GM21526 (cell line): ENCODE measurements at regions not wholly inside any gene's neighbourhood (a gene's known extent, or its start where the extent isn't known, plus 50 kb on each side); places are given as distances from the start of the nearest gene placed in this dataset.

Source experiments
- ATAC-seq: cut with Tn5 transposase; IDR thresholded peaks from one replicate; pipeline ENCODE4 v1.9.1; 2021; ENCODE audit warnings: moderate library complexity; ENCODE audit not compliant: unreplicated experiment, low FRiP score

DNA sequence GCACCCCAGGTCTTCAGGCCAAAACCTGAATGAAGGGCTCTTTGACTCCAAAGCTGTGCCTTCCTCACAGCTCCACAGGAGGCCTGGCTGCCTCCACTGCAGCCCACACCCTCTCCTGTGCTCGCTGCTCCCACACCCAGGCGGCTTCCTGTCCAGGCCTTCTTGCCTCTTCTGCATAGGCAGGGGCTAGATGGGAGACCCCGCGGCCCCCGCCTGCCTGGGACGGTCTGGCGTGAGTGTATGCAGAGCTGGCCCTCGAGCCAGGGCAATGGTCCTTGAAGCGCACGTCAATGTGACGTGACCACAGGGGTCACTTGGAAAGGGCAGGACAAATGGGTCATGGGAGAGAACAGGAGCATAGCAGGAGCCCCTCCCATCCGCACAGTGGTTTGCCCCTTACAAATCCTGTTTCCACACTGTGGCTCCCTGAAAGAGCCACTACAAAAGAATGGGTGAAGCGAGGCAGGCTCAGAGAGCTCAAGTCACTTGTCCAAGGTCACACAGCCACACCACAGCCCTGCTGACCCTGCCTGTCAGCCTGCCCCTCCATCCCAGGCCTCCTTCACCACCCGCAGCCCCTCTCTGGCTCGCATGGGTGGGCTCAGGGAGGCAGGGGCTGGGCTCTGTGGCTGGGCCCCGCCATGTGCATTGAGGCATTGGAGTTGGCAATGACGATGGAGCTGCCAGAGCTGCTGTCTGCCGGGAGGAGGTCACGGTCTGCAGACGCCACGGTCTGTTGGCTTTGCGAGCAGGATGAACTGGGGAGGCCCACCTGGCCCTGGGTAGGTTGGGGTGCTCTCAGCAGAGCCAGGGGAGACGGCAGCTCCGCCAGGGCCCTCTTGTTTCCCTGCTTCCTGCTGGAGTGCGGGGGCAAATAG, 71.2 kb upstream of the WNT11 start:
- ATAC-seq = no peak

DNA sequence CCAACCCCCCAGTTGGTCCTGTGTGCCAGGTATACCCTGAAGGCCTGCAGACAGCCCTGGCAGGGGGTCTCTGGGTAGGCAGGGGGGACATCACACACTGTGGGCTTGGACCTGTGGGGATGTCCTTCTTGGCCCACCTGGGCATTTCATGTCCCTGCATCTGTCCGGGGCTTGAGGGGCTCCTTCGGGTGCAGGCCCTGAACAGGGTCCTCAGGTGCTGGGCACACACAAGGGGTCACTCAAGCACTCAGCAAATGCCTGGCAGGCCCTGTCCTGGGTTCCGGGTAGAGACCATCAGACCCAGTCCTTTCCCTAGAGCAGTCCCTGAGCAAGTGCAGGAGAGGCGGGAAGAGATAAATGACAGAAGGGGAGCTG, 70.5 kb upstream of the WNT11 start:
- no peak for ATAC-seq

DNA sequence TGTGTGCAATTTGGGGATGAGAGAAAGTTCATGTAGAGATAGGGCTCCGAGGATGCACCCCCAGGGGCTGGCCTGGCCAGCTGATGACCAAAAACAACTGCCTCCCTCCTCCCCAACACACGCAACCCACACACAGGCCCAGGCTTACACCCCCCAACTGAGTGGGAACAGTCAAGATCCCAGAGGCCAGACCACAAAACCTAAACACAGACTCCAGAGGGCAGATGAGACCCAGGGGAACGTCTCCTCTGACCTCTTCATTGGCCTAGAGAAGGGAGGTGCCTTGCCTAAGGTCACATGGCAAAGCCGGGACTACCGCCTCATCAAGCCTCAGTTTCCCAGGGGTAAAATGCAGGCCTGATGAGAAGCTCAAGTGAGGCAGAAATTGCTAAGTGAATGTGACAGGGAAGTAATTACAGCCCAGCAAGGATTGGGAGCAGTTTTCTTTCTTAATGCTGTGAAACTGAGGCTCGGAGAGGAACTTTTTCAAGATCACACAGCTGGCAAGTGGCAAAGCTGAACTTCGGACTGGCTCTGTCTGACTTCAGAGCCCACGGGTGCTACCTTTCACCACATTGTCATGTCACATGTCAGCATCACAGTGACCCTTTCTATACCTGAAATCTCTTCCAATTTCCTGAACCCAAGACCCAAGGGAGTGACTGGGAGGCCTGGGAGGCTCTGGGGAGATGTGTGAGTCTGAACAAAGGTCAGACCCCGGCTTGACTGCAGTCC, 69.9 kb upstream of the WNT11 start:
- no peak for ATAC-seq

DNA sequence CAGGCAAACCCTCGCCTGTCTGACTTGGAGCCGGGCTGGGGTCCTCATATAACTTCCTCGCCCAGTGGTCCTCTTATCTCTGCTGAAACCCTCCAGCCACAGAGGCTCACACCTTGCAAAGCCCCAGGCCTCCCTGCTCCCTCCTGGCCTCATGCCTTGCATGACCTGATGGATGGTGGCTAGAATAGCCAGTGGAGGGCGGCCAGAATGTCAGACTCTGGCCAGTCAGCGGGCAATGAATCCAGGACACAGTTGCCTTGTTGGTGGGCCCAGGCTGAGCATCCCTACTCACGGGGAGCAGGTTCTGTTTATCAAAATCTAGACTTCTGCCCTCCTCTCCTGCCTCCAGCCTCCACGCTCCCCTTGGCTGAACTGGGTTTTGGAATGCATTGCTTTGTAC, 69.1 kb upstream of the WNT11 start:
- ATAC-seq = no peak

DNA sequence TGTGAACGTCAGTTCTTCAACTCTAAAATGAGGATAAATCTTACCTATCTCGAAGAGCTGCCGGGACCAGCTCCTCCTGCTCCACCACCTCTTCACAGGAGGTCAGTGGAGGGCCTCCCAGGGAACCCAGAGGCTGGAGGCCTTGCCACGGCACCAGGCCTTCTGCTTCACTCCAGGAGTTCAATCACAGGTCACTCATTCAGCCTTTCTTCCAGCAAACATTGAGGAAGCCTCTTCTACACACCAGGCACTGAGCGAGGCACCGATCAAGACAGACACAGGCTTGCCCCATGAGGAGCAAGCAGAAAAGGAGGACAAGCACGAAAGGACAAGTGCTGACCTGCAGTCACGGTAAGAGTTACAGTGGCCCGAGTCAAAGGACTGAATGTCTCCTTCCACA, 64.8 kb upstream of the WNT11 start:
- no peak for ATAC-seq

DNA sequence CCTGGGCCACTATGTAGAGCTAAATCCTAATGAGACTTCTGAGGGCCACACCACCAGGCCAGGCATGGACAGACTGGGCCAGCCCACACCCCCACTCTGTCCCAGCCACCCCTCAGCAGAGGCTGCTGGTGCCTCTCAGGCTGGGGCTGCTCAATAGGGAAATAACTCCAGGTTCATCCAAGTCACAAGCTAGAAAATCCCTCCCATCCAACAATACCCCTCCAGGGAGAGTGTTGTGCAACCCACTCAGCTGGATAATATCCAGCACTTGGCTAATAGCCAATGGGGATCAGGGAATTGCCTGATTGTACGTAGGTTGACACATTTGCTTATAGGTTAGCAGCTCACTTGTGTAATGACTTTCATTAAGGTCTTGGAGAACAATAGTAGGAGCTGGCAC, 64.1 kb upstream of the WNT11 start:
- no peak for ATAC-seq

DNA sequence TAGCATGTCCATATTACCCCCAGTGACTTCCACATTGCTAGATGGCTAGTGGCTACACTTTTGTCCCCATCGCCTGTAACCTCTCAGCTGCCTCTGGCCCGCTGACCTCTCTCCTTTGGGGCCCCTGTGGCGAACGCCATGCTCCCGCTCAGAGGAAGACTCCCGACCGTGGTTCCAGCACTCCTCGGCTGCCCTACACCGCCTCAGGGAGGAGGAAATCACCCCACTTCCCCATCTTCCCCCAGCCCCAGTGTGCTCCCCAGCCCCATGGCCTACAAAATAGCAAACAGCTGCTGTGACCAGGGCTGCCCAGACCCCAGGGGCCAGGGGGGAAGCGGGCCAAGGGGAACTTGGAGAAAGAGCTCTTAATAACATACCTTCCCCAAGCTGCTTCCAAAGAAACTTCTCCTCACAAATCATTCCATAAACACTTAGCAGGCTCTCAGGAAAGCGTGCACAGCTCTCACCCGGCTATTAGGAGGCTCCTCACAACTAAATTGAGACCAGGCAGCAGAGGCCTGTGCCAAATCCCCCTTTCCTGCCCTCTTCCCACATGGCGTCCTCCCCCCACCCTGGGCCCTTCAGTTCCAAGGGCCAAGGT, 63.5 kb upstream of the WNT11 start:
- no peak for ATAC-seq

DNA sequence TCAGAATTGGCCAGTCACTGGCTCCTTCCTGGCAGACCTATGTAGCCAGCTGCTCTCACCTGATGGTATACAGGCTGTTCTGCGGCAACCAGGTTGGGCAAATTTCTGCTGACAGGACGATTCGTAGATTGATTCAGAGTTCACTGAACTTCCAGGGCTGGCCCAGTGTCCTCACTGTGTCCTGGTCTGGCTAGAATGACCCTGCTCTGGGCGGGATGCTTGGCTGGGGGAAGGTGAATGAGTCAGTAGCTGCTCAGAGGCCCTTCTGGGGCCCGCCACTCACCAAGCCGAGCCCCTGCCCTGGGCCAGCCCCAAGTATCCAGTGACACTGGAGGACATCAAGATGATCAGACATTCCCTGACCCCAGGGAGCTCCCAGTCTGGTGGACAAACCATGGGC, 62.9 kb upstream of the WNT11 start:
- ATAC-seq = no peak

DNA sequence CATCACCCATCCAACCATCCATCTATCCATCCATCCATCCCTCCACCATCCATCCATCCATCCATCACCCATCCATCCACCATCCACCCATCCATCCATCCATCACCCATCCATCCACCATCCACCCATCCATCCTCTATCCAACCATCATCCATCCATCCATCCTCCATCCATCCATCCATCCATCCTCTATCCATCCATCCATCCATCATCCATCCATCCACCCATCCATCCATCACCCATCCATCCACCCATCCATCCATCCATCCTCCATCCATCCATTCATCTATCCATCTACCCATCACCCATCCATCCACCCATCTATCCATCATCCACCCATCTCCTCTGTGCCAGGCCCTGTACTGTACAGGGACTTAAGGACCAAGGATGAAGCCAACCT, 62.2 kb upstream of the WNT11 start:
- no peak for ATAC-seq

DNA sequence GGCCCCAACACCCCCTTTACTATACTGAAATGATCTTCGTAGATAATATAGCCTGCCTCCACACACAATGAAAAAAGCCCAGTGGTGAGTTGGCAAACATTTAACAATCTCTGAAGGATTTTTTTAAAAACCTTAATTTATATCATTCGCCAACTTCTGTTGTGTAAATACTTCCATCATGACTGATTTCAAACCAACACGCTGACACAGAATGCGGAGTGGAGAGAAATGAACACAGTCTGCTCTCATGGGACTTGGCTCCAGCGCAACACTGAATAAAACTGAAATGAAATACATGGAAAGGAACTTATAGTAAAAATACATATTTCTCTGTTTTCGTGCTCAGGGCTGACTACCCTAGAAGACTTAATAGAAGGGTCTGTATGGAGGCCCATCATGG, 61.3 kb upstream of the WNT11 start:
- ATAC-seq = no peak

DNA sequence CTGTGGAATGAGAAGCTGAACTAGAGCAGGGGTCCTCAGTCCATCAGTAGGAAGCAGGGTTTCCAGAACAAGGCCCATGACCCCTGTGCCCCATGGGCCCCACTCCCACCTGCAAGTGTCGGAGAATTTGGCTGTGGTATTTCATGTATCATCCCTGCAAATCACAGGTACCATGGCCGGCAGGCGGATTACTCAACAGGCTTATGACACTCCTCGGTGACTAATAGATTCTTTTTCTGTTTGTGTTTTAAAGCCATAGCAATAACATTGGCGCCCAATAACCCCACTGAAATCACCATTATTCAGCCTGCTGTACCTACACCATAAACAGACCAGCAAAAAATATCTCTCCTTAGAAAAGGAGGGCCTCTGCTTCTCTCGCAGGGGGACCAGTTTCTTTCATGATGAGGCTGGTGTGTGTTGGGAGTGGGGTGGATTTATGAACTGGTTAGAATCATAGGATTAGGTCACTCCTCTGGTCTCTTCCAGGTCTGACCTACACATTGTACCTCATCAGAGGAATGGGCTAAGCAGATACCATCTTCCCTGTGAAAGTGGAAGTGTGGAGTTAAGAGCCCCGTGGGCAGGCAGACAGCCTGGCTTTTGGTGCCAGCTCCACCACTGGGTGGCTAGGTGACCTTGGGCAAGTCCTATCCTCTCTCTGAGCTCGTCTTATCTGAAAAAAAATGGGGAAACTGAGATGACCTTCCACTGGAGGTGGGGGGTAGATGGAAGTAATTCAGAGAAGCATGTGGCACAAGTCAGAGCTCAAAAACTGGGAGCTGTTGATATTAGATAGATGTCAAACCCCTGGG, 60.2 kb upstream of the WNT11 start:
- ATAC-seq = no peak

DNA sequence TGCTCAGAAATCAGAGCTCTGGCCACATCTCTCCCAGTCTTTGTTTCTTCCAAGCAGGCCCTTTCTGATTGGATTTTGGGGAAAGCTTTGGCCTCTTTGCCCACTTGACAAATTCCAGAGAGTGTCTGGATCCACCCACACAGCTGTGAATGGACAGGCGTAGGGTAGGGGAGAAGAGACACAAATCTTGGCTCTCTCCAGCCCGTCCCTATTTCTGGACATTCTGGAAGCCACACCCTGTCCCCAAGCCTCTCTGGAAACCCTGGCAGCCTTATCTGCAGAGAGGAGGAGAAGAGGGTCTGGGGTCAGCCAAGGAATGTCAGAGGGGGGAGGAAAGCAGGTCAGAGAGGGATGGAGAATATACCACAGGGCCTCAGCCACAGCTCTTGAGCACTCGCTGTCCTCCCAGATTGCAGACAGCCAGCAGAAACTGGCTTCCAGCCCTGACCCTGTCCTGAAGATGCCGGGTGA, 59.5 kb upstream of the WNT11 start:
- ATAC-seq = no peak

DNA sequence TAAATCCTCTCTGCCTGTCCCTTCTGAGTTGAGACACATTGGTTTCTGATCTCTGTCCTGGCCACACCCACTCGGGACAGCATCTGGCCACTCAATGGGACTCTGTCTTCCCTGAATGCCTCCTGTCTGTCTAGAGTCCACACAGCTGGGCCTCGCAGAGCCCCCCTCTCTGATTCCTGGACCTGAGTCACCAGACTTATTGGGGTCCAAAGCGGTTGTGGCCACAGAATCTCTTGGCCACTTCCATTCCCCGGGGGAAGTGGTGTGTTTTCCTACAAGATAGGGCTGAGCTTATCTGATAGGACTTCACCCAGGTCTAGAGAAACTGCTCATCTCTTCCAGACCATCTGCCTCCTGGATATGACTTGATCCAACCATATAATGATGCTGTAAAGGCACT, 57.4 kb upstream of the WNT11 start:
- no peak for ATAC-seq

DNA sequence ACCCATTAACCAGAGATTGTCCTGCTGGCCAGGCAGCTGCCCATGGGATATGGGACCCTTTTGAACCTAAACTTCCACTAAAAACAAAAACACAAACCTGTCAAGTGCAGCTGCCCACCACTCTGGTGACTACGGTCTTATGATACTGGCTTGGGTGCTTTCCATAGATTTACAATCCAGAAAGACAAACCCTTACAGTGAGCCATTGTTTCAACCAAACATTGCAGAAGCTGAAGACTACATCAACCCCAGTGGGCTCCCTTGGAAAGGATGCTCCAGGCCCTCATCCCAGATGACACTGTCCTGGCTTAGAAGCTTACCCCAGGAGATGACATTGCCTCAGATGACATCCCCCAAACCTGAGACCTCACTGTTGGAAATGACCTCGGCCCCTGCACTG, 56.9 kb upstream of the WNT11 start:
- no peak for ATAC-seq

DNA sequence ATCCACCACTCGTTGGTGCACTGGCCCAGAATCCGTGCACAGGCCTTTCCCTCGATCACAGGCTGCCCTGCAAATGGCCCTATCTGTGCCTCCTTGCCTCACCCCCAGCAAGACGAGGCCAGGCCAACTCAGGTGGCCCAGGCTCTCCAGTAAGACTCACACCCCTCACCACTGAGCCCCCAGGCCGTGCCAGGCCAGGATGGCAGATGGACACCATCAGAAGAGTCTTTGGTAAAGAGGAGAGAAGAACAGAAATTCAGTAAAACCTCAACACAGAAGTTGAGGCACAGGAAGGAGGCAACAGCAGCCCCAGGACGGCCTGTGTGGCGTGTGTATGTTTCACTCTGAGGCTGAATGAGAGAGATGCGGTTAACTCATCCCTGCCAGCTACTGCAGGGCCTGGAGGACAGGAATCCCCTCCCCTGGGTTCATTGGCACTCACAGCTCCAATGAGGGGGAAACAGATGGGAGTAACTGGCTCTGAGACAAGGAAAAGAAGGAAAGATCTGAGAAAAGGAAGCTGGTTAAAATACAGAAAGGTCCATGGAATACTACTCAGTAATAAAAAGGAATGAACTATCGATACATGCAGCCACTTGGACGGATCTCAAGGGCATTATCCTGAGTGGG, 54.1 kb upstream of the WNT11 start:
- ATAC-seq = no peak

DNA sequence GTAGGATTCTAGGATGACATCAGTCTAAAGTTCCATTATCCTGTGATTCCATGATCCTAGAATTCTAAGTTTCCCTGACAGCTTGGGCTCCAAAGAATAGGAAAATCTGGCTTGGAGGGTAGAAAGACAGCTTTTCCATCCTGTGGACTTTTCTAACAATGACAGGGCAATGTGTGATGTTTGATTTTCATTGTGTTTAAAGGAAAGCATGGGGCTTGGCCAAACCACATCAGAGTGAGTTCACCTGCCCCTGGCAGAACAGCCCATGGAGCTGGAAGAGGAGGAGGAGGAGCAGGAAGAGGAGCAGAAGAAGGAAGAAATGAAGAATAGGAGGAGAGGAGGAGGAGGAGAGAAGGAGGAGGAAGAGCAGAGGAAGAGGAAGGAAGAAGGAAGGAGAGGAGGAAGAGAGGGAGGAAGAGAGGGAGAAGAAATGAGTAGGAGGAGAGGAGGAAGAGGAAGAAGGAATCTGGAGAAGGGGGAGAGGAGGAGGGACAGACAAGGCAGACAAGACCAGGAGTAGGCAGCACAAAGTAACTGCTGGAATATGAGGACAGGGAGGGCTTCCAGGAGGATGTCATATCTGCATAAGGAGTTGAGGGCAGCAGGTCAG, 53.1 kb upstream of the WNT11 start:
- ATAC-seq = no peak

DNA sequence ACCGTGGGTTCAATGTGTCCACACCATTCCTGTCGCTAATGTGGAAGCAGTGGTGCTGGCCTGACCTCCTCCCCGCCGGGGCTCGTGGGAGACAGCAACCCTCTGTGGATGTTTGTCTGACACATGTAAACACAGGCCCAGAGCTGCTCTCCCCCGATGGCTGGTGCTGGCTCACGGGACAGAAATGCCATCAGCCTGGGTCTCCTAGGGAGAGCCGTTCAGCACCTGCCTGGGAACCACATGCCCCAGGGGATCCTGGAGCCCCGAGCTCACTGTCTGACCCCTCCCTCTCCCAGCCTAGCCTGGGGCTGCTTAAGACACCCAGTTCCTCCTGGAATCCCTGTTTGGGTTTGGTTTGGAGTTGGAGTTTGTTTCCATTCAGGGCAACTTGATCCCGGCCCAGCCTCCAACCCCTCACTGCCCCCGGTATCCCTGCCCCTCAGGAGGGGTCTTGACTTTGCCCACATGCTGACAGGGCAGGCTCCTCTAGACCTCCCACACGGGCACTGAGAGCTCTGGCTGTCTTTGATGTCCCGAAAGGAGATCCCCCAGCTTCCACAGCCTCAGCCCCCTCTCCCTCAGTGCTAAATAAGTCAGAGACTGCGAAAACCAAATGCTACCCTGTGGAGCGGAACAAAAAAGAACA, 50.9 kb upstream of the WNT11 start:
- no peak for ATAC-seq

DNA sequence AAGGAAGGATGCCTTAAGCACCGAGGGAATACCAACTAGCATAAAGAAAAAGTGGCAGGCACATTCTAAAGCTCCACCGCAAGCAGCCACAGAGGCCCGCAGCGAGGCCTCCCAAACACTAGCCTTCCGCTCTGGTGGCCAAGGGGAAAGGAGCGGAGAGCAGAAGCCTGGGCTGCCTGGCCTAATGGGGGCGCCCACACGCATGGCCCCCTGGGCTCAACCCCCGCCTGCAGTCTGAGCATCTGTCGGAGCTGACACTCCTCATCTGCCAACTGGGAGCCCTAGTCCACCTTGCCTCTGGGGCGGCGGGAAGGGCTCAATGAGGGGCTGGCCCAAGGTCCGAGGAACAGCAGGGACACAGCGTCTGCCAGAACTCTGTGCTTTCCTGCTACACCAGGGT, 50.1 kb upstream of the WNT11 start:
- no peak for ATAC-seq
